Transverse colon (tissue), 3 donors: ENCODE measurements at regions not wholly inside any gene's neighbourhood (a gene's known extent, or its start where the extent isn't known, plus 50 kb on each side); places are given as distances from the start of the nearest gene placed in this dataset.

Experiments used
- EP300 ChIP-seq: sonication (generic); formaldehyde crosslinking; IDR thresholded peaks from one replicate; pipeline ENCODE4 v1.6.1; 2017; ENCODE audit warnings: antibody characterized with exemption, low read depth
- TF ChIP-seq, protein P1 (sequence below), 5 experiments: fragments of 200-600 bp in 3 of 5; fragments of 450-650 bp in 2 of 5; sonication (generic) in 3 of 5; IDR thresholded peaks; 1 replicate in 2 of 5; 2 replicates in 3 of 5; pipeline ENCODE4 v1.5.1; 2016 to 2017; ENCODE audit warnings: antibody characterized with exemption in 5 of 5, inconsistent platforms in 3 of 5, mild to moderate bottlenecking in 2 of 5, moderate library complexity in 1 of 5

- TF ChIP-seq, protein P1, sequence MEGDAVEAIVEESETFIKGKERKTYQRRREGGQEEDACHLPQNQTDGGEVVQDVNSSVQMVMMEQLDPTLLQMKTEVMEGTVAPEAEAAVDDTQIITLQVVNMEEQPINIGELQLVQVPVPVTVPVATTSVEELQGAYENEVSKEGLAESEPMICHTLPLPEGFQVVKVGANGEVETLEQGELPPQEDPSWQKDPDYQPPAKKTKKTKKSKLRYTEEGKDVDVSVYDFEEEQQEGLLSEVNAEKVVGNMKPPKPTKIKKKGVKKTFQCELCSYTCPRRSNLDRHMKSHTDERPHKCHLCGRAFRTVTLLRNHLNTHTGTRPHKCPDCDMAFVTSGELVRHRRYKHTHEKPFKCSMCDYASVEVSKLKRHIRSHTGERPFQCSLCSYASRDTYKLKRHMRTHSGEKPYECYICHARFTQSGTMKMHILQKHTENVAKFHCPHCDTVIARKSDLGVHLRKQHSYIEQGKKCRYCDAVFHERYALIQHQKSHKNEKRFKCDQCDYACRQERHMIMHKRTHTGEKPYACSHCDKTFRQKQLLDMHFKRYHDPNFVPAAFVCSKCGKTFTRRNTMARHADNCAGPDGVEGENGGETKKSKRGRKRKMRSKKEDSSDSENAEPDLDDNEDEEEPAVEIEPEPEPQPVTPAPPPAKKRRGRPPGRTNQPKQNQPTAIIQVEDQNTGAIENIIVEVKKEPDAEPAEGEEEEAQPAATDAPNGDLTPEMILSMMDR (IDR thresholded peaks at IDR 0.05), result no peak
- TF ChIP-seq EP300, result no peak
Measured at GRCh38 chr4:180052629-180053028, 2190.6 kb upstream of the TENM3 start.
